Testis (tissue), 2 donors: ENCODE measurements at regions not wholly inside any gene's neighbourhood (a gene's known extent, or its start where the extent isn't known, plus 50 kb on each side); places are given as distances from the start of the nearest gene placed in this dataset.
"Not testable (repeated sequence)": the region's sequence is repeated elsewhere in the genome, so short reads cannot be mapped to it uniquely, and the experiment has no call there.

ENCODE experiments used
- CTCF ChIP-seq, 3 experiments: fragments of 450-650 bp in 2 of 3; fragments of 200-600 bp in 1 of 3; sonication (generic) in 1 of 3; IDR thresholded peaks; one replicate each; pipeline ENCODE4 v1.5.1; 2016 to 2019; ENCODE audit warnings: antibody characterized with exemption in 3 of 3, mild to moderate bottlenecking in 2 of 3, moderate library complexity in 1 of 3
- POLR2A ChIP-seq: fragments of 450-650 bp; IDR thresholded peaks from one replicate; pipeline ENCODE4 v1.6.1; 2017; ENCODE audit warnings: antibody characterized with exemption, mild to moderate bottlenecking, moderate library complexity

- not testable (repeated sequence) for TF ChIP-seq CTCF (IDR thresholded peaks at IDR 0.05); POLR2A
These were observed 173.9 kb downstream of the TJP1 start for GRCh38 chr15:29648415-29648814.
